ENCODE measurements at regions not wholly inside any gene's neighbourhood (a gene's known extent, or its start where the extent isn't known, plus 50 kb on each side); places are given as distances from the start of the nearest gene placed in this dataset.

- TF ChIP-seq GATA2 (IDR thresholded peaks at IDR 0.05; ENCODE audit: low read depth, low read length) (no peak), GATA3 (IDR thresholded peaks at IDR 0.05; ENCODE audit: low read depth, low read length) (no peak)
These were observed 87.0 kb downstream of the NKX6-1 start for GRCh38 chr4:84412062-84412461.

Measured in SH-SY5Y (cell line).